H9 (cell line): ENCODE measurements at regions not wholly inside any gene's neighbourhood (a gene's known extent, or its start where the extent isn't known, plus 50 kb on each side); places are given as distances from the start of the nearest gene placed in this dataset.

Experiments
- DNase-seq: peaks from one replicate; pipeline ENCODE4 v3.0.0-alpha.2; 2017
- H2AFZ ChIP-seq: one replicate; pipeline ENCODE4 v1.6.1; 2013; ENCODE audit warnings: mild to moderate bottlenecking, low read length, control low read depth, moderate library complexity
- H2AK5ac ChIP-seq: 2 replicates; pipeline ENCODE4 v1.6.1; 2013; ENCODE audit warnings: low read length, control low read depth, mixed read lengths; ENCODE audit not compliant: insufficient read length
- H2BK120ac ChIP-seq: one replicate; pipeline ENCODE4 v1.6.1; 2013; ENCODE audit warnings: low read depth, mild to moderate bottlenecking, low read length, control low read depth, inconsistent platforms; ENCODE audit not compliant: poor library complexity, severe bottlenecking
- H2BK12ac ChIP-seq: 2 replicates; pipeline ENCODE4 v1.6.1; 2013; ENCODE audit warnings: low read length, control low read depth, mixed read lengths, low read depth; ENCODE audit not compliant: insufficient read length
- H2BK15ac ChIP-seq: 2 replicates; pipeline ENCODE4 v1.6.1; 2013; ENCODE audit warnings: low read depth, low read length, control low read depth
- H2BK20ac ChIP-seq: one replicate; pipeline ENCODE4 v1.6.1; 2013; ENCODE audit warnings: low read depth, mild to moderate bottlenecking, low read length, control low read depth, inconsistent platforms; ENCODE audit not compliant: poor library complexity, severe bottlenecking
- H2BK5ac ChIP-seq: 2 replicates; pipeline ENCODE4 v1.6.1; 2013; ENCODE audit warnings: low read length, control low read depth, mixed read lengths; ENCODE audit not compliant: insufficient read length
- H3K14ac ChIP-seq: 2 replicates; pipeline ENCODE4 v1.6.1; 2013; ENCODE audit warnings: low read length, control low read depth; ENCODE audit not compliant: insufficient read depth
- H3K18ac ChIP-seq: 2 replicates; pipeline ENCODE4 v1.6.1; 2013; ENCODE audit warnings: low read depth, mild to moderate bottlenecking, mixed read lengths, low read length, control low read depth; ENCODE audit not compliant: insufficient read length
- H3K23ac ChIP-seq: 2 replicates; pipeline ENCODE4 v1.6.1; 2013; ENCODE audit warnings: low read length, control low read depth, mixed read lengths, low read depth; ENCODE audit not compliant: insufficient read length
- H3K23me2 ChIP-seq: 2 replicates; pipeline ENCODE4 v1.6.1; 2013; ENCODE audit warnings: low read depth, mild to moderate bottlenecking, mixed read lengths, low read length, control low read depth; ENCODE audit not compliant: insufficient read length, poor library complexity, severe bottlenecking
- H3K27ac ChIP-seq: 2 replicates; pipeline ENCODE4 v1.5.1; 2013; ENCODE audit warnings: low read length, control low read depth, mixed read lengths, low read depth; ENCODE audit not compliant: insufficient read length
- H3K27me3 ChIP-seq: 2 replicates; pipeline ENCODE4 v1.6.1; 2013; ENCODE audit warnings: low read length, control low read depth, inconsistent platforms; ENCODE audit not compliant: insufficient read depth
- H3K4ac ChIP-seq: 2 replicates; pipeline ENCODE4 v1.6.1; 2013; ENCODE audit warnings: low read depth, mild to moderate bottlenecking, control low read depth, inconsistent platforms, low read length, moderate library complexity
- H3K4me1 ChIP-seq: 2 replicates; pipeline ENCODE4 v1.6.1; 2013; ENCODE audit warnings: low read length, control low read depth, inconsistent platforms; ENCODE audit not compliant: insufficient read depth
- H3K4me2 ChIP-seq: 2 replicates; pipeline ENCODE4 v1.6.1; 2013; ENCODE audit warnings: low read length, control low read depth, mixed read lengths; ENCODE audit not compliant: insufficient read length, insufficient read depth
- H3K56ac ChIP-seq: 2 replicates; pipeline ENCODE4 v1.6.1; 2013; ENCODE audit warnings: low read depth, mild to moderate bottlenecking, mixed read lengths, low read length, control low read depth; ENCODE audit not compliant: insufficient read length
- H3K79me1 ChIP-seq: 2 replicates; pipeline ENCODE4 v1.6.1; 2013; ENCODE audit warnings: low read depth, mild to moderate bottlenecking, moderate library complexity, low read length, control low read depth, inconsistent platforms; ENCODE audit not compliant: insufficient read depth, poor library complexity, severe bottlenecking
- H3K79me2 ChIP-seq: 2 replicates; pipeline ENCODE4 v1.6.1; 2013; ENCODE audit warnings: low read length, control low read depth, inconsistent platforms; ENCODE audit not compliant: insufficient read depth
- H3K9ac ChIP-seq: 2 replicates; pipeline ENCODE4 v1.6.1; 2013; ENCODE audit warnings: low read length, control low read depth, mixed read lengths; ENCODE audit not compliant: insufficient read length; ENCODE audit errors: extremely low read depth
- H3K9me3 ChIP-seq: one replicate; pipeline ENCODE4 v1.6.1; 2013; ENCODE audit warnings: low read depth, low read length, inconsistent platforms; ENCODE audit not compliant: control insufficient read depth
- H3T11ph ChIP-seq: one replicate; pipeline ENCODE4 v1.6.1; 2013; ENCODE audit warnings: mild to moderate bottlenecking, low read length, control low read depth, inconsistent platforms
- H4K20me1 ChIP-seq: one replicate; pipeline ENCODE4 v1.6.1; 2013; ENCODE audit not compliant: control insufficient read depth, insufficient read length, insufficient read depth
- H4K5ac ChIP-seq: 2 replicates; pipeline ENCODE4 v1.6.1; 2013; ENCODE audit warnings: low read depth, mild to moderate bottlenecking, mixed read lengths, low read length, control low read depth; ENCODE audit not compliant: insufficient read length
- H4K8ac ChIP-seq: replicated peaks from 2 replicates; pipeline ENCODE4 v1.6.1; 2013; ENCODE audit warnings: low read length, control low read depth, mixed read lengths, low read depth; ENCODE audit not compliant: insufficient read length
- H4K91ac ChIP-seq: 2 replicates; pipeline ENCODE4 v1.6.1; 2013; ENCODE audit warnings: low read depth, mild to moderate bottlenecking, moderate library complexity, mixed read lengths, low read length, control low read depth; ENCODE audit not compliant: insufficient read length
- H3K27ac Mint-ChIP-seq, 3 experiments: 2 replicates in 2 of 3; 3 replicates in 1 of 3; pipeline ENCODE4 v1.8.0; 2020 to 2021; ENCODE audit warnings: mixed read lengths in 3 of 3, mild to moderate bottlenecking in 1 of 3, moderate library complexity in 1 of 3
- H3K27me3 Mint-ChIP-seq: 2 replicates; pipeline ENCODE4 v1.8.0; 2021; ENCODE audit warnings: low read depth, mild to moderate bottlenecking, moderate library complexity, mixed read lengths
- H3K36me3 Mint-ChIP-seq, 3 experiments: 2 replicates in 2 of 3; 3 replicates in 1 of 3; pipeline ENCODE4 v1.8.0; 2020 to 2021; ENCODE audit warnings: low read depth in 3 of 3, mixed read lengths in 3 of 3; ENCODE audit not compliant: insufficient read depth in 1 of 3
- H3K4me1 Mint-ChIP-seq, 2 experiments: 2 replicates each; pipeline ENCODE4 v1.8.0; 2020; ENCODE audit warnings: mixed read lengths in 2 of 2
- H3K4me3 Mint-ChIP-seq, 2 experiments: 2 replicates in 1 of 2; 3 replicates in 1 of 2; pipeline ENCODE4 v1.8.0; 2020 to 2021; ENCODE audit warnings: mild to moderate bottlenecking in 2 of 2, mixed read lengths in 2 of 2, moderate library complexity in 1 of 2
- H3K9me3 Mint-ChIP-seq, 2 experiments: 2 replicates in 1 of 2; 3 replicates in 1 of 2; pipeline ENCODE4 v1.8.0; 2020; ENCODE audit warnings: mild to moderate bottlenecking in 2 of 2, mixed read lengths in 2 of 2, moderate library complexity in 1 of 2
- TF ChIP-seq, protein P1 (sequence below): fragments of 200-600 bp; sonication (generic); conservative IDR thresholded peaks from 3 replicates; pipeline ENCODE4 v1.8.0; 2021; ENCODE audit warnings: antibody characterized with exemption, mild to moderate bottlenecking

DNA sequence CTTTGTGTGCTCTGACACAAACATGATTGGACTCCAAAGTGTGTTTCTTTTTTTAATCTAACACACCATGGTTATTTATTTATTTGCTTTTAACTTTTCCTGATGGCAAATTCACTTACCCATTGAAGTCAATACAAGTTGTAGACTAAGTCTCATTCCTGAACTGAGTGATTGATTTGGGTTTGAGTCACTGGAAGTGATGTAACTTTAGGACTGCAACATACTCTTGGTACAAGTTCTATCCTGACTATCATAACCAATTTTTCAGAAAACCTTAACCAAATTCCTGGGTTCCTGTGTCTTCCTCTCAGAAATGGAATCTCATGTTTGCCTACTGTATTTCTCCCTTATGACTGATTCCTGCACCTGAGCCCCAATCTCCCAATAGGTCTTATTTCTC, 590.0 kb upstream of the ROBO1 start:
- H2BK20ac ChIP-seq: no peak overlapping the region
- H3K4me1 ChIP-seq: no peaks in the 10 kb centered on the region

More for the DNA sequence above, 590.0 kb upstream of the ROBO1 start:
- Histone ChIP-seq H3K27me3 (no peaks in the 10 kb centered on the region), H2AK5ac (no peak overlapping the region), H3K9ac (no peak overlapping the region), H3K4me2 (no peak overlapping the region), H3K23ac (no peak overlapping the region), H3K23me2 (no peaks in the 10 kb centered on the region), H4K91ac (no peak overlapping the region), H3K14ac (no peak overlapping the region), H4K20me1 (no peaks in the 10 kb centered on the region), H4K5ac (no peak overlapping the region), H2BK15ac (no peak overlapping the region), H3K79me1 (no peaks in the 10 kb centered on the region), H3K18ac (no peak overlapping the region), H2BK12ac (no peak overlapping the region), H3K27ac (no peak overlapping the region), H3K79me2 (no peaks in the 10 kb centered on the region), H2BK5ac (no peak overlapping the region), H3K9me3 (no peaks in the 10 kb centered on the region), H2BK120ac (no peak overlapping the region), H3K56ac (no peak overlapping the region), H4K8ac (no peak overlapping the region), H3K4ac (no peak overlapping the region), H3T11ph (no peak overlapping the region), H2AFZ (no peak overlapping the region)
- no peak overlapping the region for H3K4me3 Mint-ChIP-seq
- H3K27ac Mint-ChIP-seq: no peak overlapping the region
- no peaks in the 10 kb centered on the region; the same call in 1 of the 2 replicates for H3K27me3 Mint-ChIP-seq
- TF ChIP-seq, protein P1, sequence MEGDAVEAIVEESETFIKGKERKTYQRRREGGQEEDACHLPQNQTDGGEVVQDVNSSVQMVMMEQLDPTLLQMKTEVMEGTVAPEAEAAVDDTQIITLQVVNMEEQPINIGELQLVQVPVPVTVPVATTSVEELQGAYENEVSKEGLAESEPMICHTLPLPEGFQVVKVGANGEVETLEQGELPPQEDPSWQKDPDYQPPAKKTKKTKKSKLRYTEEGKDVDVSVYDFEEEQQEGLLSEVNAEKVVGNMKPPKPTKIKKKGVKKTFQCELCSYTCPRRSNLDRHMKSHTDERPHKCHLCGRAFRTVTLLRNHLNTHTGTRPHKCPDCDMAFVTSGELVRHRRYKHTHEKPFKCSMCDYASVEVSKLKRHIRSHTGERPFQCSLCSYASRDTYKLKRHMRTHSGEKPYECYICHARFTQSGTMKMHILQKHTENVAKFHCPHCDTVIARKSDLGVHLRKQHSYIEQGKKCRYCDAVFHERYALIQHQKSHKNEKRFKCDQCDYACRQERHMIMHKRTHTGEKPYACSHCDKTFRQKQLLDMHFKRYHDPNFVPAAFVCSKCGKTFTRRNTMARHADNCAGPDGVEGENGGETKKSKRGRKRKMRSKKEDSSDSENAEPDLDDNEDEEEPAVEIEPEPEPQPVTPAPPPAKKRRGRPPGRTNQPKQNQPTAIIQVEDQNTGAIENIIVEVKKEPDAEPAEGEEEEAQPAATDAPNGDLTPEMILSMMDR: no peak
- 0 out of 4 replicates have a peak, but pooled peaks cover 0 to 2% of the 10 kb centered on the region in 2 experiments for H3K4me1 Mint-ChIP-seq
- H3K36me3 Mint-ChIP-seq: no peaks in the 10 kb centered on the region
- no peak for DNase-seq
- no peaks in the 10 kb centered on the region for H3K9me3 Mint-ChIP-seq
